Dedifferentiated amniotic fluid mesenchymal stem cell (primary cell): ENCODE measurements at regions not wholly inside any gene's neighbourhood (a gene's known extent, or its start where the extent isn't known, plus 50 kb on each side); places are given as distances from the start of the nearest gene placed in this dataset.

Experiments used
- DNase-seq: peaks from one replicate; pipeline ENCODE4 v3.0.0-alpha.2; 2016; ENCODE audit errors: extremely low spot score

DNA sequence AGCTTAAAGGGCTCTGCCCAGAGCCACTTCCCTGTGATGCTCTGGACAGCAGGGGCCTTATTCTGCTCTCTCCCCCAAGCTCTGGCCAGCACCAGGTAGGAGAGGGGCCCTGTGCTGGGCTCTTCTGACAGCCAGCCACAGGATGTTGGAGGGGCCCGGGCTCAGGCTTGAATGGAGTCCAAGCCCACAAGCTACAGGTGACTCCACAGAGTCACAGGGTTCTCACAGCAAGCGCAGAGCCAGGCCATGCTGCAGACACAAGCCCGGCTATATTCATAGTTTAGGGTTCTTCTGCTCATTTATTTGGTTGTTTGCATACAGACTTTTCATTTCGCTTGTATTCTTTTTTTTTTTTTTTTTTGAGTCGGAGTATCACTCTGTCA, 1392.8 kb downstream of the BRD1 start:
- DNase-seq = no peak

DNA sequence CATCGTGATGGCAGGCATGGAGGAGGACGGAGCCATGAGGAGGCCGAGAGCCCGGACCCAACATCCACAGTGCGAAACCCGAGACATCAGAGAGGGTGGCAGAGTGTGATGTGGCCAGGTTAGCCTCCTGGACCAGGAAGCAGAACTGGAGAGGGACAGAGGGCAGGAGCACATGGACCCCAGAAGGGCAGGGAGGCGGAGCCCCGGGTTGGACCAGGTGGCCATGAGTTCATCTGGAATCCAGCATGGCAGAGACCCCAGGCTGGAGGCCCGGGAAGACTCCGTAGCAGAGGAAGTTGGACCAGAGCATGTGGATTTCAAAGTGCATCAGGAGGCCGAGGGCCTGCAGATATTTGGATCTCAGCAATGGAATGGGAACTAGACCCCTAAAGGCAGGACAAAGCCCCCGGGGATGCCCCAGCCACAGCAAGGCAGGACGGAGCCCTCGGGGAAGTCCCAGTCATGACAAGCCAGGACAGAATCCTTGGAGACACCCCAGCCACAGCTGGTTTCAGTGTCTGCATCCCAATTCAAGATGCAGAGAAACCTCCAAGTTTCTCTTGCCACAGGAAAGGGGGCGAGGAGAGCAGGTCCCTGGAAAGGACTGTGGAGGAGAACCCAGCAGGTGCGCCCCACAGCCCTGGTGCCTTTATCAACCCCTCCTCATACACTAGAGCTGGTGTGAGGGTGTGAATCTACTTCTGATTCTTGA, 1393.4 kb downstream of the BRD1 start:
- no peak for DNase-seq

DNA sequence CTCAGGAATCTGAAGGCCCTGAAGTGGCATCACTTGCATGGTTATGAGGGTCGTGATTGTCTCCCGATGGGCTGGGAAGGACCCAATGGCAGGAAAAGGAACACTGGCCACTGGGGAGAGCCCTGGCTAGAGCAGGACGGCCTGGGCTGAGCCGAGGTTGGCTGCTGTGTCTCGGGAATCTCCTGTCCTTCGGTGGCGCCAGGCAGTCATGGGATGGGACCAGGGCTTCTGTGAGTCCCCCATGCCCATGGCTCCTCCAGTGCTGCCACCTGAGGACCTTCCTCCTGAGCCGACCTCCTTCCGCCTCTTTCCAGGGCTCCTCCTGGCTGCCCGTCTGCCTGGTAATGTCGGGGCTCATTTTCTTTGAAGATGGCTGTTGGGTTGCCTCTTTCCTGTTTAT, 1394.0 kb downstream of the BRD1 start:
- no peak for DNase-seq

DNA sequence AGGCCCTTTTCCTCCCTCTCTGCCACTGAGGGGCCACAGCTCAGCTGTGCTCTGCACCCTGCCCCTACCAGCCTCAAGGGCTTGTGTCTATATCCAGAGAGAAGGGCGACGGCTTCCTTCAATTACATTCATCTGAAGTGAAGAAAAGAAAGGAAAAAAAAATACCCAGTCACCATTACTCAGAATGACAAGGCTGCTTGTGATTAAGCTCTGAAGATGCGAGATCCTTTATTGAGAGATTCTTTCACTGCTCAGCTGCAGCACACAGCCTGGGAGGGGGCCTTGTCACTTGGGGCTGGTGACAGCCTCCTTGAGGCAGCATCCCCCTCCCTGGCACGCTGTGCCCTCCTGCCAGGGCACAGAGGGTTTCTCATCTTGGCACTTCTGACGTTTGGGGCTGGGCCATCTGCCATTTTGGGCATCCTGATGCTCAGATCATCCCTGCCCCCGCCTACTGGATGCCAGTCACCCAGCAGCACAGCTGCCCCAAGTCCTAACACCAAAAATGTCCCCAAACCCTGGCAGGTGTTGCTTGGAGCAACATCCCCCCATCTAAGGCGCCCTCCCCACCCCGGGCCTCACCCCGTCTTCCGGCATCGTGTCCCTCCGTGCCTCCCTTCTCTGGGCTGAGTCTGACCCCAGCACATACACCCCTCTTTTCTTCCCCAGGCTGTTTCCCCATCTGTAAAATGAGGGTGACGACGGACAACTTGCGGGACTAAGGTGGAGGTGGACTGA, 1394.7 kb downstream of the BRD1 start:
- no peak for DNase-seq

DNA sequence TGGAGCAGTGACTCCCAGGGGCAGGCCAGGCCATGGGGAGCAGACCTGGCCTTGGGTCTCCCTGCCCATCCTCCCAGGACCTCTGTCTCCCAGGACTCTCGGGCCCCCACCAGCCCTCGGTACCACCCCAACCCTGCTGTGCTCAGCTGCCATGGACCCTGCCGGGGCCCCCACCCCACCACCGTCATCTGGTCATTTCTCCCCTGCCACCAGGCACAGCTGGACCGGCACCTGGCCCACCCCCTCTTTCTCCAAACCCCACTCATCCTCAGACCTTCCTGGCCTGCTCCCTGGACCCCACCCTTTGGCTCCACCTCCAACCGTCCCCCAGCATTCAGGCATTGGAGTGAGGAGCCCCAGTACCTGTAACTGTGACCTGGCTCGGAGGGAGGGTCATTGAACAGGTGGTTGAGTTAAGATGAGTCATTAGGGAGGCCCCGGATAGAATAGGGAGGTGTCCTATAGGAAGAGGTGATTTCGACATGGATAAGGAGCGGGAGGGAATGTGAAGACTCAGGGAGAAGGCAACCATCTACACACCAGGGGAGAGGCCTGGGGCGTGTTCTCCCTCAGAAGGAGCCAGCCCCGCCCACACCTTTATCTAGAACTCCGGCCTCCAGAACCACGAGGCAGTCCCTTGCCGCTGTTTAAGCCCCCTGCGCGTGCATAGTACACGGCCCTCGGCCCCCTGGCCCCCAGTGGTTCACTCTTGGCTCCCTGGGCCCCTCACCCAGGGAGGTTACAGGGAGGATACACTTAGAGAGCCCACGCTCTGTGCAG, 1395.9 kb downstream of the BRD1 start:
- DNase-seq = no peak

DNA sequence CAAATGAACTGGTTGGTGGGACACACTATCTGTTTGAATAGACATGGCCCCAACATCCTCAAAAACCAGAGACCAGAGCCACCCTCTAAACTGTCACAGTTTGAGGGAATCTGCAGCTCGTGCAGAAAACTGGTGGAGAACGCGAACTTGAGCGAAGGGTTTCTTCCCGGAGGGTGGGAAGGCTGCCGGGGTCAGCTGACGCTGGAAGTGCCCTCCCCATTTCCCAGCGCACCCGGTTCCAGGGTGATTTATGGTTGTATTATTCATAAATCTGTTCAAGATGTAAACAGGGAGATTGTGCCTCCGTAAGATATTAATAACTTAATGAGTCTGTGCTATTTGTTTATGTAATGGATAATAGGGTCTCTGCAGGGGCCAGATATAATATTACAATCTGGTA, 1396.7 kb downstream of the BRD1 start:
- DNase-seq = no peak

DNA sequence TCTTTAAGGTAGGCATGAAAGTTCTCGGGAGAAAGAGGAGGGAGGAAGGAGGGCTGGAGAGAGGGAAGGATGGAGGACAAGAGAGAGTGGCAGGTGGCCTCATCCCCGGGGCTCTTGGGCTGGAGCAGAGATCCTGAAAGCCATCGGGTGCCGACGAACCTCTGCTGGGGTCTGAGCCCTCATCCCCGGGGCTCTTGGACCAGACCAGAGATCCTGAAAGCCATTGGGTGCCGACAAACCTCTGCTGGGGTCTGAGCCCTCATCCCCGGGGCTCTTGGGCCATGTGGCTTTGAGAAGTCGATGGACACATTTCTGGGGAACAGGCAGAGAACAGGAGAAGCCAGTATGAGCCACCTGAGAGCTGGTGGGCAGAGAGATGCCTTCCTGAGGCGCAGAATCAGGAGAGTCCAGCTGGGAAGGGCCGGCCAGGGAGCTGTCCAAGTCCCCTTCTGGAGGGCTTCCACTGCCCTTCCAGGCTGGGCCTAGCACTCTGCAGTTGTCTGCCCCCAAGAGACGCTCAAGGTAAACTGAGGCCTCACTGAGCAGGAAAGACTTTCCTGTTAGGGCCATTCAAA, 1398.1 kb downstream of the BRD1 start:
- DNase-seq = no peak

DNA sequence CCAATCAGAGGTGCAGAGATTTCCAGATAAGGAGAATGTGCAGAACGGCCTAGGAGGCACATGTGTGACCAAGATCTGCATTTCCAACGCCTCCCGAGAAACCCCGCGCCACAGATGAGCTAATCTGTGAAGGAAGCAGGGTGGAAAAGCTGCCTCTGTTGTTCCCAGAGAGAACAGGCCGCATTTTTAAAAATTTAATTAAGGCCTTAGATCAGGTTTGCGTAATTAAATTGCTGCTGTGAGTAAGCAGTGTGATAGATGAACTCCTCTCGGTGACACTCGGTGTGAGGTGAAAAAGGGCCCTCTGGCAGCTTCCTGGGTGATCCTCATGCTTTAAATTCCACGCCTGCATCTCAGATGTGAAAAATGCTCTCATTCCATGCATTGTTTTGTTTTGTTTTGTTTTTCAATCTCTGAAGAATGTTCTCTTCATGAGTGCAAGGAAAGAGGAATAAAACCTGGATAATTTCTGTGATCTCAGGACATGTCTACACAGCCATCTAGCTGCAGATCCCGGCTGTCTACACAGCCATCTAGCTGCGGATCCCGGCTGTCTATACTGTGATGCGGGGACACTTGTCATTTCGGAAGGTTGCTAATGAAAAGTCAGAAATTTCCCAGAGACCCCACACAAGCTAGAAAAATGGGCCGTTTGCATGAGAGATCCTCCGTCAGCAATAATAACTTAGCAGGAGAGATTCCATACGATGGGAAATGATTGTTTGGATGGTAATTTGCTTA, 1398.9 kb downstream of the BRD1 start:
- DNase-seq = no peak

DNA sequence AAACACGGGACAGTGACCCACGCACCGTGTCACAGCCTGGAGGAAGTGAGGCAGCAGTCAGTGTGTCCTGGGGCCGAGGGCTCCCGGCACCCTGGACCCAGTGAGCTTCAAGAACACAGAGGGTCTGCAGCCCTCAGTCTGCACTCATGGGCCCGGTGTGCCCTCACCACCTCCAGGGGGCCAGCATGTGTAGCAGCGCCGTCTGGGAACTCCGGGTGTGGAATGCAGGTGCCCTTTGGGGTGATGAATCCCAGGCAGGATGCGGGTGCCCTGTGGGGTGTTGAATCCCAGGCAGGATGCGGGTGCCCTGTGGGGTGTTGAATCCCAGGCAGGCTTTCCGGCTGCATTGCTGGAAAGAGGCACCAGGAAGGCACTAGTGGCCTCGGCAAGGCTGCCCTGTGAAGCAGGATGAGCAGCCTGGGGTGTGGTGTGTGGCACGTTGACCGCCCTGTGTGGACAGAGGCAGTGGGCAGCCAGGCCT, 1399.9 kb downstream of the BRD1 start:
- DNase-seq = no peak

DNA sequence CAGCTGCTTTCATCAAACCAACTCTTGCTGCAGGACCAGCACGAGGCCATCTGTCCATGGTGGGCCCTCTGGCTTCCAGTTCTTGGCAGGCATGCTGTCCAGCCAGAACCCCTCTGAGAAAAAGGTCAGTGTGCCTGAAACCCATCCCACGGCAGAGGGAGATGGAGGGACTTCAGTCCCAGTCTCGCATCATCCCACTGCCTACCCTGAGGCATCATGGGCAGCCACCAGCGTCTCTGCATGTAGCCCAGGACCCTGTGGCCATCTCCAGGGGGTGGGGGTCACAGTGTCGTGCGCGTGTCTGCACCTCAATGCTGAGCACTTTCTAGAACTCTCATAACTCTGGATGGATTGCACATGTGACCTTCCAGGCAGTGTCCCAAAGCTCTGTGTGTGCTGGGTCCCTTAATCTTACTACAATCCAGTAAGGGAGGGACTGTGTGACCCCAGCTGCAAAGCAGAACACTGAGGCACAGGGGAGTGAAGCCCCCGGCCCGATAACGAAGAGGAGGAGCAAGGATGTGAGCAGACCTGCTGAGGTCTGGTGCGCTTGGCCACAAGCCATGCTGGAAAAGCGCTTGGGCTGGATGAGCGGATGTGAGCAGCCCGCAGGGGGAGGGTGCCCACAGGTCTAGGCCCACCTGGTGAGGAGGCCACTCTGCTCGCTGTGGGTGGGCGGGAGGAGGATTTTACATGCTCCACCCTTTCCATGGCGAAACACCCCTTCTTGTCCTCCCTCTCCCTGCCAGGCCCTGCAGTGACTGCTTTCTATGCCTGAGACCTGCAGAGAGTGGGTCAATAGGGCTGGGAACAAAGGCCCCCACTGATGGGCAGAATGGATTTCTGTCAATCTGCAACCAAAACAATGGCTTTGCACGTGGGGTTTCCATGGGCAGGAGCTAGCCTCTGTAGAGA, 1401.0 kb downstream of the BRD1 start:
- DNase-seq = no peak

DNA sequence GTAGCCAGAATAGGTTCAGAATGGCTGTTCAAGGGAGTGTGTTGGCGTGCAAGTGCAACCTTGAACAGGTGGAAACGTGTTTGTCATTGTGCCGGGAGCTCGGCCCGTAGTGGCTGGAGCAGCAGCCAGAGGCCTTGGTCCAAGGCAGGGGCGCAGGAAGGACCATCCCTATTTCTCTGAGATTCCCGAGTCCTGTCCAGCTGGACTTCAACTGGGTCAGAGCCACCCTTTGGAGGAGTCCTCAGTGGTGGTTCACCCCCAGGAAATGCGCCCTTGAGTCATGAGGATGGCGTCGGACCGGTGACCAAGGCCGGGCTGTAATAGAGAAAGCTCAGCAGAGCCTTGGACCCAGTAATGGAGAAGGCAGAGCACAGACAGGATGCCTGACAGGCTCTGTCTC, 1402.0 kb downstream of the BRD1 start:
- no peak for DNase-seq

DNA sequence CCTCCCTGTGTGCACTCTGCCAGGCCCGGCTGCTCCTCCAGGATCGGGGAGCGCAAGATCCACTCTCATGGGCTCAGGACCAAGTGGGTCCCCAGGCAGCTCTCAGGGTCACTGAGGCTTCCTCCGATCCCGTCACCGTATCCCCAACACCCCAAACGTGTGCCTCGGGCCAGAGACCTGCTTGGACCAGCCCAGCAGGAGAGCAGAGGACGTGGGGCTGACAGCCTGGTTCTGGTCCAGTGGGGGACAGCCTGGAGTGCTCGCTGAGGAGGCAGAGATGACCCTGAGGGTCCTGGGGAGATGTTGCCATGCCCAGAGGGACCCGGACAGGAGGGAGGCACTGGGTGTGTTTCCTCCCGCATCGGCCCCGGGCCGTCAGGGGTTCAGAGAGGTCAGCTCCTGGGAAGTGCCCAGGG, 1402.6 kb downstream of the BRD1 start:
- DNase-seq = no peak

DNA sequence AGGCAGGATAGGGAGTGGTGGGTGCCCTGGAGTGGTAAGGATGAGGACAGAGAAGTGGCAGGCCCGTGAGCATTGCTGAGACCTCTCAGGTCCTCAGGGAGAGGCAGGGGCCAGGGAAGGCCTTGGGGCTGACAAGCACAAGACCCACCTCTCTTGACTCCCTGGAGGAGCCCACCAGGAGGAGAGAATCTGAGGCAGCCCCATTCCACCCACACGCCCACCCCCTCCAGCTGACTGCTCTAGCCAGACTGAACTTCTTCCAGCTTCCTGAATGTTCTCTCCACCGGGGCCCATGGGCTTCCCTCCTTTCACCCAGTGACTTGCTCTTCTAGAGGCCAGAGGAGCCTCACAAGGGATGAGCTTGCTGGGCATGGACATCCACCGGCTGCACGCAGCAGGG, 1403.0 kb downstream of the BRD1 start:
- DNase-seq = no peak

DNA sequence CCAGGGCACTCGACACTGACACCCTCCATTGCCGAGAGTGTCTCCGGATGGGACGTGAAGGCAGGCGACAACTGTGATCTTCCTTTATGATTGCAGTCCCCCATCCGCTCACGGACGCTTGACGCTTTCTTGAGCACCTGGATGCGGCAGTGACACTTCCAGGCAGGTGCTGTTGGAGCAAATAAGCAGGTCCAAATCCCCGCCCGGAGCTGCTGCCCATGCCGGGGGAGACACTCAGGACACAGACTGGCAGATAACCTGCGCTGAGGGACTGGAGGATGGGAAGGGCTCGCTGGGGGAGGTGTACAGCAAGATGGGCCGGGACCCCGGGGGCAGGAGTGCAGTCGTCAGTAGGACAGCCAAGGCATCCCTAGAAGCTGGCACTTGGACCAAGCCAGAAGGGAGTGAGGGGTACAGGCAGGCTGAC, 1403.5 kb downstream of the BRD1 start:
- DNase-seq = no peak

DNA sequence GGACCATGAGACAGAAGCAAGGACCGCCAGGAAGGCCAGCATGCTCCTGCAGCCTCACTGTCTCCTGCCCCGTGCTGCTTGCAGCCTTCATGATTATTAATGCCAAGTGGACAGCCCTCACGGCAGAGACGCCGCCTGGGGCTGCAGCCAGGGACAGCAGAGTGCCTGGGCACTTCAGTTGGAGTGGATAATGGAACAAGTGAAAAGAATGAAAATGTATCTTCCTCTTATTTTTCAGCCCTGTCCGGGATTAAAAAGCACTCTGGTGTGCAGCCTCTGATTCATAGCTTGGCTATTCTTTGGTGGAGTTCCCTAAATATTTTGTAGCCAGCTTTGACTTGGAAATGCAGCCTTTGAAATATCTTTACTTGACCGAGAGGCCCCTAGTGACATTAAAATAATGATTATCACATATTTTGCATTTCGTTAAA, 1404.2 kb downstream of the BRD1 start:
- no peak for DNase-seq

DNA sequence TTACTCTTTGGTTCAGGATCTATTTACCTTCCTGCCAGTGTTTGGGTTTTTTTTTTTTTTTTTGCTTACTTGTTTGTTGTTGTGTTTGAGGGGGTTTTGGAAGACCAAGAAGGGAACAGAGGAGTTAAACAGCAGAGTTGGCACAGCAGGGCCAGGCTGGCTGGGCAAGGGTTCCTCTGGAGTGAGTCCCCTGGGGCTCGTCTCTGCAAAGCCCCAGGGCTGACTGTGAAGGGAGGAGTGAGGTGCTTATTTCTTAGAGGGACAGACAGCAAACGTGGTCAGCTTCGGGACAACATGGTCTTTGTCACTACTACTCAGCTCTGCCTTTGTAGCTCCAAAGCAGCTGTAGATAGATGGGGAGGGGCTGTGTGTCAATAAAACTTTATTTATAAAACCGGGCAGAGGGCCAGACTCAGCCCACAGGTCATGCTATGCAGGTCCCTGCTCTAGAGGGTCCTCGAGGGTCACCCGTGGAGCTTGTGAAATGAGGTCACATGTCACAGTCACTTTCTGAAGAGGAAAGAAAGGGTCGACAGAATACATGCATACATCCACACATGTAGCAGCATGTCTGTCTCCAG, 1404.7 kb downstream of the BRD1 start:
- DNase-seq = no peak

DNA sequence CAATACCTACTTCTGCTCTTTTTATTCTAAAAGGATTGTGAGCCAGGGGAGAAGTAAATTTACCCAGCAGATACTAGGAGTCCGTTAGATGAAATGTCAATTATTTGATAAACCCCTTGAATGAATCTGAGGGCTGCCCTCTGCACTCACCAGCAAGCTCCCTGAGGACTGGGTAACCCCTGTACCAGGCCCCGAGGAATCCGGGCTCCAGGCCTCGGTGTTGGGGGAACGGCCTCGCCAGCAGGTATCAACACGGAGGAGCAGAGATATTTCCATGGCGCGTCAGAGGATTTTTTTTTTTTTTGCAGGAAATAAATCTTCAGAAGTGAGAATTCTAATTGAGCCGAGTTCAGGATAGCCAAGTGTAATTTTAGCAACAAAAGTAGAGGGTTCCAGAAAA, 1408.8 kb downstream of the BRD1 start:
- DNase-seq = no peak

DNA sequence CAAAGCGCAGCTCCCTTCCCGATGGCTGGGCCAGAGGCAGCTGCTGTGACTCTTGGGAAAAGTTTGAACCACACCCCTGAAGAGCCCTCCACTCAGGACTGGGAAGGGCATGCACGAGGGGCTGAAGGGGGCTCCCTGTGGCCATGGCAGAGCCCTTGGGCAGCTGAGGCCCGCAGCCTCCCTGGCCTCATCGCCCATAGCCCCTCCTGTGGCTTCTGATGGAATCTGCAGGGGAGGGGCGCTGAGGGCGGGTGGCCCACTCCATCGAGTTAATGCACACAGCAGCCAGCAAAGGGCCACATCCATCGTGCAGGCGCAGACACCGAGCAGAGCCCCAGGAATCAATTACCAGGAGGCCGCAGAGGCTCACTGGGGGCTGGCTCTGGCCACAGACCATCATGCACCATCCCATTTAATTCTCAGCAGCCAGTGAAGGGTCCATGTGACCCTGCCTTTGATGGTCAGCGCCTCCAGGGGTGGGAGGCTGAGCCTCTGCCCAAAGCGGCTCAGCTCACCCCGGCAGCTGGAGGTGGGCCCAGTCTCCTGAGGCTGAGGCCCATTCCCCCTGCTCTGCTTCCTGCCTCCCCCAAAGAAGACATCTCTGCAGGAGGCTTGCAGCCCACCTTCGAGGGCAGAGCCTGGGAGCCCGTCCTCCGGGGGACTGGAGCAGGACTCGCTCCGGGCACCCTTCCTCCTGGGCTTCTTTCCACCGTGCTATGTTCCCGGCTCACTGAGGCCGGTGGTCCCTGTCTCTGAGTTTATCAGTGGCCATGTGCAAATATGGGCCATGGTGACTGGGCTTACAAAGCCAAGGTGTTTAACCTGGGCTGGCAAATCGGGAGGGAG, 1410.2 kb downstream of the BRD1 start:
- DNase-seq = no peak
